Stimulated activated CD4-positive, alpha-beta T cell treated with anti-CD3 and anti-CD28 coated beads, Interleukin-15, amount 100 ng/mL, for 24 hours (primary cell): ENCODE measurements at regions not wholly inside any gene's neighbourhood (a gene's known extent, or its start where the extent isn't known, plus 50 kb on each side); places are given as distances from the start of the nearest gene placed in this dataset.
"Not testable (repeated sequence)": the region's sequence is repeated elsewhere in the genome, so short reads cannot be mapped to it uniquely, and the experiment has no call there.

Experiments used
- DNase-seq: peaks from one replicate; pipeline ENCODE4 v3.0.0-alpha.2; 2020

DNA sequence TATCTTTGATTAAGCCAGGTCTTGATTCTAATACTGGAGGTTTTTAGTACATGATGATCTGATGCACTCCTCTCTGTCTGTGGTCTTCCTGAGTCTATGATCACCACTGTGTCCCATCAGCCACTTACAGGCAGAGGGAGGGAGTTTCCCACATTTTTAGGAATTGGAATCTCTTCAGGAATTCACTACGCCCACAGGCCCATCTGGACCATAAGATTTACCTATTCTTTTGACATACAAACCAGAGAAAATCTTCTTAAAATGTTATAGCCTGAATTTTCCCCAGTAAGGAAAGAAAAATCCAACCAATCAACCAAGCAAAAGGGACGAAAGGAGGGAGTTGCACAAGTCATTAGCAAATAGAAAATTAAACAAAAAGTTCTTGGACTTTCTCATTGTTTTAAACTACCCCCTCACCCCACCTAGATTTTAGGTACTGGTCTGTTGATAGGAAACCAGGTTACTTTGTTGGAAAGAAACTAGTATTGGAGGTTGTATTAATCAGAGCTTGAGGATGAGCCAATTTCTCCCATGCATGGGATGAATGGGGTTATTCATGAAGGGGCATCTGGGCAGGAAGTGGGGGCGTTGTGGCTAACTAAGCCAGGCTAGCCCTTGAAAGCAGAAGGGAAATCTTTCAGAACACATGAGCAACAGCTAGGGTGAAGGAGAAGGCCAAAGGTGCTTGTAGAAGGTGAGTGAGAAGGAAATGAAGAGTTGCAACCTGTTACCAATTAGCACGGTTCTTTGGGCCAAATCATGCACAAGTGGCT, 328.2 kb upstream of the MEX3C start:
- DNase-seq: no peak

DNA sequence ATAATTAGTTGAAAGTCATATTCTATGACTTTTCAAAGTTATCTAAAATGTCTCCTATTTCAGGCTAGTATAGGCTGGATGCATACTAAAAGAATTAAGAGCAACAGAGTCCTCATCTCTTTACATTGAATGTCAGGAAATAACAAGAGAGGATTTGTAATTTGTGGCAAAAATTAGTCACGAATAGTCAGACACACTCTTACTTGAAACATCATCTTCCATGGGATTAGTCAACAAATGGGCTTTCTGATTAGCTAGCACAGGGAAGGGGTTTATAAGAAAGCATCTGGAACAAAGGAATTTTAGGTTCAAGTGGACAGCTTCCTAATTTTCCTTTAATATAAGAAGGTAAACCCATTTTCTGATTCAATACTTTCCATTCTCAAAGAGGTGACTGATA, 330.3 kb upstream of the MEX3C start:
- DNase-seq: no peak

DNA sequence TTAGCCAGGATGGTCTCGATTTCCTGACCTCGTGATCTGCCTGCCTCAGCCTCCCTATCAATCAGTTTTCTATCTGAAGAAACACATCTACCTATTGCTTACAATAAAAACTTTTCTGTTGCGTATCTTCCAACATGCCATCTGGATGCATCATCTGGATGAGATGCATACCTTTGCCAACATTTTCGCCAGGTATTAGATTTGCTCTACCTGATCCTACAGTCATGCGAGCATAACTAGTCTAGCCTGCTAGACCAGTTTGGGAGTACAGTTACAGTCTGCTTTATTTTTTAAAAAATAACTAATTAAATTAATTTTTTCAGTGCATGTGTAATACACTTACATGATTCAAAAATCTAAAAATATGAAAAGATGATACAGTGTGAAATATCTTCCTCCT, 334.0 kb upstream of the MEX3C start:
- DNase-seq: no peak

DNA sequence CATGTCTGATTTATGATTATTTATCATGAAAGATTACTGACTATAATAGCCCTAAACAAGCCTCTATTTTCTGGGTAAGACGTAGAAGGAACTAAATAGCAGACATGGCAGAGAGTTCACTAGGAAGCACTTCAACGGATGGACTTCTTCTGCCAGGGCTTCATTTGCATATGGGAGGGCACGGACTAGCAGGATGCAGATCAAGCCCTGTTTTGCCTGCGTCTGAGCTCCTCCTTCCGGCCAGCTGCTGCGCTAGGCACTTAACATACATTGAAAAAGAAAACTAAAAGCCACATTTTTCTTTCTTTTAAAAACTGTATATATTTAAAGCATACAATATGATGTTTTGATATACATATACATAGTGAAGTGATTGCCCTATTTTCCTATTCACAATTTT, 340.0 kb upstream of the MEX3C start:
- peak; percentile 12 for DNase-seq

- DNase-seq: no peak
Observed at GRCh38 chr18:51540562-51540961, 343.1 kb upstream of the MEX3C start.

DNA sequence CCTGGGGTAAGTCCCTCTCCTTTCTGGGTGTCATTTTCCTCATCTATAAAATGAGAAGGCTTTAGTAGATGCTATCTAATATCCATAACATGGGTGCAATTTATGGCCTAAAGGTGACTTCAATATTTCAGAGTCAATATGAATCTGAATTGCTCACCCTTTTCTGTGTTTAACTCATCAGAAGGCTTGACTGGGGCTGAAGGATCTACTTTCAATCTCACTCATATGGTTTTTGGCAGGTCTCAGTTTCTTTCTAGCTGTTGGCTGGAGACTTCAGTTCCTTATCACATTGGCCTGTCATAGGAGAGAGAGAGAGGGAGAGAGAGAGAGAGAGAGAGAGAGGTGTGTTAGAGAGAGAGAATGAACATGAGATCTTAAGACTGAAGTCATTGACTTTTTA, 343.7 kb upstream of the MEX3C start:
- no peak for DNase-seq

GRCh38 chr18:51543658-51544155, 346.2 kb upstream of the MEX3C start:
- no peak for DNase-seq

DNA sequence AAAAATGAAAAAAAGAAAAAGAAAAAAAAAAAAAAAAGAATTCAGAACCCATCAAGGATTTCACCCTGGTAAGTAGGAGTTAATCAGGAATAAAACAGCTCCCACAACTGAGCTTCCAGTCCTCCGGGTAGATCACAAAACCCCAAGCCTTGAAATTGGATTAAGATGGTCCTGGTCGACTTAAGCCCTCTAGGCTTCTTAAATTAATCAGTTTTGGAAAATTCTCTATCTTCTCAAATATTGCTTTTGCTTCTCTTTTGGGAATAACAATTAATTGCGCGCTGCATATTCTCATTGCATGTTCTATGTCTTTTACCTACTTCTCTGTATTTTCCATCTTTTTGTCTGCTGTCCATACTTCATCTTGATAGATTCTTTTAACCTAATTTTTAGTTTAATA, 348.0 kb upstream of the MEX3C start:
- DNase-seq: no peak

- no peak for DNase-seq
Observed at GRCh38 chr18:51559198-51559901, 361.9 kb upstream of the MEX3C start.

DNA sequence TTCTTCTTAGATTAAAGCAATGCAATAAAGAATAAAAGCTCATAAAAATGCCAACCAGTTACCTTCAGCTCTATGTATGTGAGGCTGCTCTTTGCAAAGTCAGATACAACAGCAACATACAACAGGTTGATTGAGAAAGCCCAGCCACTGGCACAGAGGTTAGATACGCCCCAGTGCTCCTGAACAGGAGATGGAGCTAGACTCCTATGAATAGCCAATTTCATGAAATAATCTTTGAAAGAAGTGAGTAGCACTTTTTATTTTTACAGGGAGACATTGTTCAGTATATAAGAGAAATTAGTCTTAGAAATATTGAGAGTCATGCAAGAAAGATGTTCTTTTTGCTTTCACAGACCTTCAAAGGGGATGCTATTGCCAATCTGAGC, 362.4 kb upstream of the MEX3C start:
- DNase-seq: no peak

GRCh38 chr18:51561821-51562220, 364.3 kb upstream of the MEX3C start:
- DNase-seq: no peak

- DNase-seq: no peak
Observed at GRCh38 chr18:51562866-51563265, 365.4 kb upstream of the MEX3C start.

DNA sequence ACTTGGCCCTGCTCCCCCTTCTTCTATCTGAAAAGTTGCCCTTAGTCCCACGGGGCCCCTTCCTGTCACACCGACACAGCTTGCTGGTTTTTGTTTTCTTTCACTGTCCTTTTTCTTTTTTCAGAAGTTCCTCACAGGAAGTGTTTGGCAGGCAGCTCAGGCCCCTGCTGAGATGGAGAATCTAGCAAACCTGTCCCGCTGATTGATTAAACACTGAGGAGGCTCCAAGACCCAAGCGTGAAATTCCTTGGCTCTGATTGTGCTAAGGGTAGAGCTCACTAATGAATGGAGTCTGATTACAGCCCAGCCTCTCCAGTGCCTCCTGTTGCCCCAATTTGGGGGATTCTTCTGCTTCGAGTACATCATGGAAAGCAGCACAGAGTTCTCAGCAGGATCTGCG, 365.9 kb upstream of the MEX3C start:
- no peak for DNase-seq

DNA sequence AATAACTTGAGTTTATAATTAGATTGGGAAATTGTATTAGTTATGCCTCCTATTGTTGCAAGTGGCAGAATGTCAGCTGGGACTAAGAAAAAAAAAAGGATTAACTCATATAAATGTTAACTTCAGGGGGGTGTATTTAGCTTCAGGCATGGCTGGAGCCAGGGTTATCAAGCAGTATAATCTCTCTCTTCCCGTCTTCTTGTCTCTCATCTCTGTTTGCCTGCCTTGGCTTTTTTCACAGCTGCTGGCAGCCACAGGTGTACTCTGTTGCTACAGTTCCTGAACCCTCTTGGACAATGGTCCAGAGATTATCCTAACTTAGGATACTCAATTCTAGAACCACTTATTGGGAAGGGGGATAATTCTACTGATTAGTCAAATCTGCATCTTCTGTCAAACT, 370.7 kb upstream of the MEX3C start:
- no peak for DNase-seq

GRCh38 chr18:51569153-51569552, 371.7 kb upstream of the MEX3C start:
- no peak for DNase-seq

DNA sequence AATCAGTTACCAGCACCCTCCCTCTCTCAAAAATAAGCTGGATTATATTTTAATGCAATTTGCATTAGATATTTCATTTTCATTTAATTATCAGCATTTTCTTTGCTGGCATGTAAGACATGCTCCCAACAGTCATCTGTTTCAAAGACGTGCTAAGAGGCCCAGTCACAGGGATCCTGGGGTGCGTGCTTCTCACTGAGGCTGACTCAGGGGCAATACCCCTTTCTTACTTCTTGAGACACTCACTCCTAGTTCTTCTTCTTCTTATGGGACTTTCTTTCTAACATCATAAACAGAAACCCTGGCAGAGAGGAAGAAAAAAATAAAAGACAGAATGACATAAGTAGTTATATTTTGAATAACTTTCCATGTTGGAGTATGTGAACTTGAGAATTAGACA, 372.1 kb upstream of the MEX3C start:
- DNase-seq: no peak

DNA sequence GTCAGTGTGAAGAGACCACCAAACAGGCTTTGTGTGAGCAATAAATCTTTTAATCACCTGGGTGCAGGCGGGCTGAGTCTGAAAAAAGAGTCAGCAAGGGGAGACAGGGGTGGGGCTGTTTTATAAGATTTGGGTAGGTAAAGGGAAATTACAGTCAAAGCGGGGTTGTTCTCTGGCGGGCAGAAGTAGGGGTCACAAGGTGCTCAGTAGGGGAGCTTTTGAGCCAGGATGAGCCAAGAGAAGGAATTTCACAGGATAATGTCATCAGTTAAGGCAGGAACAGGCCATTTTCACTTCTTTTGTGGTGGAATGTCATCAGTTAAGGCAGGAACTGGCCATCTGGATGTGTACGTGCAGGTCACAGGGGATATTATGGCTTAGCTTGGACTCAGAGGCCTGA, 372.6 kb upstream of the MEX3C start:
- not testable (repeated sequence) for DNase-seq

DNA sequence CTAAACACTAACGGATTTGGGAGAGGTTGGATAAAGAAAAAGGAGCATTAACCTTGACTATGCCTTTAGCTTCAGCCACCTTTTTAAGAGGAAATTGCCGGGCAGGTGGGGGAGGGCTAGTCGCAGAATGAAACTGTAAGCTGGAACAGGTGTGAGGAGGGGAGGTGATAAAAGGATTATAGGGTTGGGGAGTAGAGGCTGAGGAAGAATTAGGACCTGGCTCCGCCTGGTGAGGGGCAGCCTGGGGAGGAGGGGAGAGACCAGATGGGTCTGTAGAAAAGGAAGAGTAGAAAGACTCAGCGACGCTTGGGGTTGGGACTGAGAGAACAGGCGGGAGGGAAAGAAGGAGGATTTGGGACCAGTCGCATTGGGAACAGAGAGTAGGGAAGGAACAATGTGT, 376.4 kb upstream of the MEX3C start:
- not testable (repeated sequence) for DNase-seq

DNA sequence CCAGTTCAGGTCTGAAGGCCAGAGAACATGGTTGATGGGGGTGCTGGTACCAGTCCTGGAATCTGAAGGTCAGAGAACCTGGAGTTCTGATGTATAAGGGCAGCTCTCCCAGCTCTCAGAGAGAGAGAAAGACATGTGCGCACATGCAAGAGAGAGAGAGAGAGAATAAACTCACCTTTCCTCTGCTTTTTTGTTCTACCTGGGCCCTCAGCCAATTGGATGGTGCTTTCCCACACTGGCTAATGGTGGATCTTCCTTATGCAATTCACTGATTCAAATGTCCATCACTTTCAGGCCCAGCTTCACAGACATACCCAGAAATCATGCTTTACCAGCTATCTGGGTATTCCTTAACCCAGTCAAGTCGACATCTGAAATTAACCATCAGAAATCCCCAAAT, 377.7 kb upstream of the MEX3C start:
- DNase-seq: no peak

DNA sequence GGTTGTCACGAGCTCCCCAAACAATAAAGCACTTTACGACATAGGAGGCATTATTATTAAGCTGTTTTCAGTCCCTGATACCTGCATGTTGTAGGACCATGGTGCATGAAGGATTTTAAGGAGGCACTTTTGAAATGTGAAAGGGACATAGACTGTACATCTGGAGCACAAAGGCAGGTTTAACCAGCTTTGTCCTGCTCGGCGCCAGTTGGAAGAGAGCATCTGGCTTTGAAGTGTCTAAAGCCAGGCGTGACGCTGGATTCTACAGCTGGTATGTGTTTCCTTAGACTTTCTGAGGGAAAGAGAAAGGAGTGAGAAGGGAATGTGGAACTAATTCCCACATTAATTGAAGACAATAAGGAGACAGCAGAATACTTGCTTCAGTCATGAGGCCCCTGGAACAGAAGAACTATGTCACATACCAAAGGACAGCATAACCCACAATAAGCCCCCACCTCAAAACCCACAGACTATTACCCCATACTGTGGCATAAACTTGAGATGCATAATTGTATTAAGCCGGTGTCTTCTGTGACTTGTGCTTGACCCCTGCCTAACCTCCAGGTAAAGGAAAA, 381.0 kb upstream of the MEX3C start:
- no peak for DNase-seq

DNA sequence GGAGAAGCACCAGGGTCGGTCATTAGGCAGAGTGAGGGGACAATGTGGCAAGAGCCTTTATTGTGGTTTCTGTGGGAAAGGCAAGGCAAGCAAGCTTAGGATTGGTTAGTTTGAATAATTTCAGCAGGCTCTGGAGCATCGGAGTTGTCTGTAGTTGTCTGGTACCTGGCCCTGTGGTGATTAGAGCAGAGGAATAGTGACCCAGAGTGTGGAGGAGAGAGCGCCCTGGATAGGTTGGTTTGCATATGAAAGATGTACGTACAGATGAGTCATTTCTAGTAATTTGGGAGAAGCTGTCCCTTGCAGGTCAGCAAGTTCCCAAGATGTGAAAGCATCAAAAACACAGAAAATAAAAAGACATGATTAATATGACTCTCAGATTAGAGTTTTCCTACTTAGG, 383.1 kb upstream of the MEX3C start:
- no peak for DNase-seq

DNA sequence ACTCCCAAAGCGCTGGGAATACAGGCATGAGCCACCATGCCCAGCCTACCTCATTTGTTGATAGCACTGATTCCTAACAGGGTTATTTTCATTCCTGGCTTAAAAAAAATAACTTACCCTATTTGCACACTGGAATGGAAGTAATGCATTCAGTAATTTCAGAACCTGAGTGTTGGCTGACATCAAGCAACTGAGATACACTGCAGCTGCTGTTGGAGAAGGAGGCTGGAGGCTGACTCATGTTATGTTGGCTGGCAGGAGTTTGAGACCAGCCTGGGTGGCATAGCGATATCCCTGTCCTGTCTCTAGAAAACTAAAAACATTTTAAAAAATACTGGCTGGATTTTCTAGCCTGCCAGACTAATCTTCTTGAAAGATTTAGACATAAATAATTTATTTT, 385.1 kb upstream of the MEX3C start:
- no peak for DNase-seq

DNA sequence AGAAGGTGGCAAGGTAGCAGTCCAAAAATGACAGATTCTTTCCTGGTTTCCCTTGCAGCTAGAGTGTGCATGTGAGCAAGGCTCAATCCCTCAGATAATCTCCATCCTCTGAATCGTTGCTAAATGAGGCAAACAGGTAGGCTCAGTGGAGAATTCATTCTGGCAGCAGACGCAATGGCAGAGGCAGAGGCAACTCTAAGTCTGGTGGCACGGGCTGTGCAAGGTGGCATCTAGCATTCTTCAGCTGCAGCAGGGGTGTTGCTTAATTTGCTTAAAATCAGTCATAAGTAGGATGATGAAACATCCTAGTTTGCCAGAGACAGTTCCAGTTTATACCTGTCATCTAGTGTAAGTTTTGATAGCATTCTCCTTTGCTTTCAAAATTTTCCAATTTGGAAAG, 391.1 kb upstream of the MEX3C start:
- DNase-seq: no peak

GRCh38 chr18:51593931-51594330, 396.4 kb upstream of the MEX3C start:
- no peak for DNase-seq
